H7 (cell line): ENCODE measurements at regions not wholly inside any gene's neighbourhood (a gene's known extent, or its start where the extent isn't known, plus 50 kb on each side); places are given as distances from the start of the nearest gene placed in this dataset.

Source experiments
- DNase-seq: peaks from one replicate; pipeline ENCODE4 v3.0.0; 2012
- H3K27me3 ChIP-seq: 2 replicates; pipeline ENCODE4 v1.6.0; 2011; ENCODE audit warnings: mild to moderate bottlenecking, low read length; ENCODE audit not compliant: control insufficient read depth, insufficient read depth
- H3K36me3 ChIP-seq: replicated peaks from 2 replicates; pipeline ENCODE4 v1.5.1; 2011; ENCODE audit warnings: low read length; ENCODE audit not compliant: control insufficient read depth, insufficient read depth
- H3K4me3 ChIP-seq: 2 replicates; pipeline ENCODE4 v1.5.1; 2011; ENCODE audit warnings: low read depth, mild to moderate bottlenecking, control low read depth, low read length, moderate library complexity; ENCODE audit not compliant: insufficient read depth

- no peak for DNase-seq
- no peaks in the 10 kb centered on the region for H3K36me3 ChIP-seq
- no peak overlapping the region for H3K4me3 ChIP-seq
- H3K27me3 ChIP-seq, result no peaks in the 10 kb centered on the region
Measured at GRCh38 chr20:6416371-6416770, 293.5 kb upstream of the FERMT1 start.

- Histone ChIP-seq H3K36me3 (no peaks in the 10 kb centered on the region), H3K4me3 (no peak overlapping the region), H3K27me3 (no peaks in the 10 kb centered on the region)
- DNase-seq, result no peak
Measured at GRCh38 chr20:6411651-6412050, 288.8 kb upstream of the FERMT1 start.

- DNase-seq, result no peak
- H3K27me3 ChIP-seq, result no peaks in the 10 kb centered on the region
- H3K36me3 ChIP-seq, result no peaks in the 10 kb centered on the region
- H3K4me3 ChIP-seq, result no peak overlapping the region
Measured at GRCh38 chr20:6410721-6411120, 287.9 kb upstream of the FERMT1 start.

- DNase-seq, result no peak
- Histone ChIP-seq H3K36me3 (no peaks in the 10 kb centered on the region), H3K4me3 (no peak overlapping the region), H3K27me3 (no peaks in the 10 kb centered on the region)
Measured at GRCh38 chr20:6407163-6407562, 284.3 kb upstream of the FERMT1 start.

- Histone ChIP-seq H3K27me3 (no peaks in the 10 kb centered on the region), H3K4me3 (no peak overlapping the region), H3K36me3 (no peaks in the 10 kb centered on the region)
- no peak for DNase-seq
Measured at GRCh38 chr20:6401893-6402557, 279.2 kb upstream of the FERMT1 start.

GRCh38 chr20:6397115-6397514, 274.3 kb upstream of the FERMT1 start:
- no peaks in the 10 kb centered on the region for H3K27me3 ChIP-seq
- H3K4me3 ChIP-seq, result no peak overlapping the region
- DNase-seq, result no peak
- no peaks in the 10 kb centered on the region for H3K36me3 ChIP-seq

- Histone ChIP-seq H3K27me3 (no peaks in the 10 kb centered on the region), H3K4me3 (no peak overlapping the region), H3K36me3 (no peaks in the 10 kb centered on the region)
- no peak for DNase-seq
Measured at GRCh38 chr20:6395695-6396094, 272.9 kb upstream of the FERMT1 start.

- no peak for DNase-seq
- no peak overlapping the region for H3K4me3 ChIP-seq
Measured at GRCh38 chr20:6388671-6389197, 265.9 kb upstream of the FERMT1 start.

GRCh38 chr20:6384956-6385486, 262.2 kb upstream of the FERMT1 start:
- Histone ChIP-seq H3K36me3 (no peaks in the 10 kb centered on the region), H3K27me3 (no peaks in the 10 kb centered on the region), H3K4me3 (no peak overlapping the region)
- no peak for DNase-seq

More at GRCh38 chr20:6388671-6389197, 265.9 kb upstream of the FERMT1 start:
- Histone ChIP-seq H3K36me3 (no peaks in the 10 kb centered on the region), H3K27me3 (no peaks in the 10 kb centered on the region)

- no peaks in the 10 kb centered on the region for H3K36me3 ChIP-seq
- no peaks in the 10 kb centered on the region for H3K27me3 ChIP-seq
- H3K4me3 ChIP-seq, result no peak overlapping the region
- no peak for DNase-seq
Measured at GRCh38 chr20:6384380-6384779, 261.6 kb upstream of the FERMT1 start.

GRCh38 chr20:6381887-6382286, 259.1 kb upstream of the FERMT1 start:
- H3K4me3 ChIP-seq, result no peak overlapping the region
- H3K27me3 ChIP-seq, result no peaks in the 10 kb centered on the region
- no peaks in the 10 kb centered on the region for H3K36me3 ChIP-seq
- peak; percentile 27 for DNase-seq

- no peak overlapping the region for H3K4me3 ChIP-seq
- no peaks in the 10 kb centered on the region for H3K27me3 ChIP-seq
- DNase-seq, result no peak
- H3K36me3 ChIP-seq, result no peaks in the 10 kb centered on the region
Measured at GRCh38 chr20:6362245-6362644, 239.4 kb upstream of the FERMT1 start.

GRCh38 chr20:6360766-6361165, 237.9 kb upstream of the FERMT1 start:
- H3K27me3 ChIP-seq, result no peaks in the 10 kb centered on the region
- no peak for DNase-seq
- H3K4me3 ChIP-seq, result no peak overlapping the region
- no peaks in the 10 kb centered on the region for H3K36me3 ChIP-seq

GRCh38 chr20:6355754-6356451, 233.1 kb upstream of the FERMT1 start:
- Histone ChIP-seq H3K27me3 (no peaks in the 10 kb centered on the region), H3K4me3 (no peak overlapping the region), H3K36me3 (no peaks in the 10 kb centered on the region)
- no peak for DNase-seq

- Histone ChIP-seq H3K4me3 (no peak overlapping the region), H3K27me3 (no peaks in the 10 kb centered on the region), H3K36me3 (no peaks in the 10 kb centered on the region)
- no peak for DNase-seq
Measured at GRCh38 chr20:6348908-6349307, 226.1 kb upstream of the FERMT1 start.
